OCI-LY7 (cell line): ENCODE measurements at regions not wholly inside any gene's neighbourhood (a gene's known extent, or its start where the extent isn't known, plus 50 kb on each side); places are given as distances from the start of the nearest gene placed in this dataset.

ENCODE experiments used
- BruUV-seq: library from RNA; stranded (reverse); fragments of 400-500 nt; replicated peaks from 2 replicates; lab custom pipeline; 2021; lab: Mats Ljungman, UMichigan
- CTCF ChIA-PET: fragments of 300-600 bp; sonication (Branson Sonifier 250); formaldehyde crosslinking; loops from one replicate; lab custom pipeline; 2022; ENCODE audit warnings: antibody characterized with exemption; ENCODE audit not compliant: unreplicated experiment; lab: Charles Lee
- POLR2A ChIA-PET: fragments of 300-600 bp; sonication (Branson Sonifier 250); formaldehyde crosslinking; loops from one replicate; lab custom pipeline; 2022; ENCODE audit warnings: antibody characterized with exemption; lab: Charles Lee
- DNase-seq: peaks from one replicate; pipeline ENCODE4 v3.0.0-alpha.2; 2015; ENCODE audit warnings: low spot score
- H2AFZ ChIP-seq: fragments of 200-600 bp; sonication (generic), shearing (Covaris generic); 2 replicates; pipeline ENCODE4 v1.6.1; 2014; ENCODE audit warnings: mild to moderate bottlenecking, antibody characterized with exemption, low read length, moderate library complexity
- H3K27ac ChIP-seq: fragments of 200-600 bp; sonication (generic); 2 replicates; pipeline ENCODE4 v1.5.1; 2014; ENCODE audit warnings: mixed run types, low read depth, mild to moderate bottlenecking, moderate library complexity, low read length, inconsistent platforms; ENCODE audit not compliant: poor library complexity, severe bottlenecking
- H3K36me3 ChIP-seq: fragments of 200-600 bp; sonication (generic); 2 replicates; pipeline ENCODE4 v1.6.1; 2014; ENCODE audit warnings: mild to moderate bottlenecking, antibody characterized with exemption, low read length, moderate library complexity, mixed read lengths; ENCODE audit not compliant: insufficient read depth
- H3K4me1 ChIP-seq: fragments of 200-600 bp; sonication (generic); 2 replicates; pipeline ENCODE4 v1.5.1; 2014; ENCODE audit warnings: mild to moderate bottlenecking, low read length; ENCODE audit not compliant: insufficient read depth, poor library complexity, severe bottlenecking
- H3K4me2 ChIP-seq: fragments of 200-600 bp; sonication (generic); 2 replicates; pipeline ENCODE4 v1.6.1; 2014; ENCODE audit warnings: mild to moderate bottlenecking, low read length
- H3K4me3 ChIP-seq: fragments of 200-600 bp; sonication (generic); 2 replicates; pipeline ENCODE4 v1.5.1; 2014; ENCODE audit warnings: mild to moderate bottlenecking, low read depth, low read length; ENCODE audit not compliant: poor library complexity, severe bottlenecking
- H3K79me2 ChIP-seq: fragments of 200-600 bp; sonication (generic); 2 replicates; pipeline ENCODE4 v1.6.1; 2016; ENCODE audit warnings: low read depth, mild to moderate bottlenecking, low read length, moderate library complexity, mixed read lengths; ENCODE audit not compliant: insufficient read depth
- H3K9me2 ChIP-seq: fragments of 200-600 bp; sonication (generic); 2 replicates; pipeline ENCODE4 v1.6.1; 2016; ENCODE audit warnings: mild to moderate bottlenecking, low read length, mixed read lengths; ENCODE audit not compliant: insufficient read depth
- H3K9me3 ChIP-seq: fragments of 200-600 bp; sonication (generic); 2 replicates; pipeline ENCODE4 v1.6.1; 2014; ENCODE audit warnings: mild to moderate bottlenecking, mixed run types, low read length, mixed read lengths
- H4K20me1 ChIP-seq: fragments of 200-600 bp; sonication (generic); 2 replicates; pipeline ENCODE4 v1.6.1; 2014; ENCODE audit warnings: mild to moderate bottlenecking, antibody characterized with exemption, low read length, moderate library complexity, mixed read lengths; ENCODE audit not compliant: insufficient read depth
- CTCF ChIP-seq: fragments of 200-600 bp; sonication (generic); conservative IDR thresholded peaks from 2 replicates; pipeline ENCODE4 v1.5.1; 2014; ENCODE audit warnings: mild to moderate bottlenecking, antibody characterized with exemption, low read length, moderate library complexity, mixed read lengths
- EZH2phosphoT487 ChIP-seq: fragments of 200-600 bp; sonication (generic); IDR thresholded peaks from 2 replicates; pipeline ENCODE4 v1.6.1; 2018; ENCODE audit warnings: low read depth, borderline replicate concordance, mild to moderate bottlenecking, mixed run types, antibody characterized with exemption, low read length, moderate library complexity, mixed read lengths
- intact Hi-C: fragments of 100-400 bp; cut with micrococcal nuclease; formaldehyde crosslinking; loops from one replicate; pipeline ENCODE4 v1.10.0; 2022; ENCODE audit not compliant: unreplicated experiment

DNA sequence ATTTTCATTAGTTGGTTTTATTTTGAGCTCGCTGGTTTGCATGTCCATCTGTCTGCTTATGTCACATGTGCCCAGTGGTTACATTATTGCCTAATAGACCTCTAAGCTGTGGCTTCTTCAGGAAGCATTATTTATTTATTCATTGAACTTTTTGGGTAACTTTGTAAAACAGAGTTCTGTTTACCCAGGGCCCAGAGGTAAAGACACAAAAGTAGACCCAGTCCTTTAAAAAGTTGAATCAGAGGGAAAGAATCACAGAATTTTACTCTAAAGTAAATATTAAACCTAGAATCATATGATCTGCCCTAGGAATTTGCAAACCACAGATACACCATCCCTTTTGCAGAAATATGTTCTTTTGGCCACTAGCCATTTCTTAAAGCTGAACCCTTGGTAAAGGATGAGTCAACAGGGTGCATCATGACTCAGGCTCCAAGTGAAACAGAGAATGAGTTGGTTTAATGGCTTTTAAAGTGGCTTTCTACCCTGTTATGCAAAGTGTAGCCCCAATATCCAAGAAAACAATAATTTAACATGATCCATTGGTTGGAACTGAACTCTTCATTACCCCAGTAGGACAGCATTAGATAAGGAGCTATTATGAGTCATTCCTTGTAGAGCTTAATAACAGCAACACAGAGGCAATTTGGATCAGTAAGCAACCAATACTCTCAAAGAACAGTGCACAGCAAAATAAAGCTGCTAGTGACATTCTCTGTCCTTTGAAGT lies 236.3 kb downstream of the KCNJ2 start:
- no peak overlapping the region for H3K4me2 ChIP-seq
- intact Hi-C loops: no loop called here
- POLR2A ChIA-PET: interaction anchor here (0.7 kb wide), 1 partner anchor 29 kb away, joined by 3 read pairs; no protein-coding TSS in a partner anchor
- no peak overlapping the region for H3K4me3 ChIP-seq
- no peak overlapping the region for H3K27ac ChIP-seq
- H3K36me3 ChIP-seq: no peaks in the 10 kb centered on the region
- BruUV-seq: no TSS peak
- H3K79me2 ChIP-seq: no peaks in the 10 kb centered on the region
- H3K9me3 ChIP-seq: no peaks in the 10 kb centered on the region
- TF ChIP-seq EZH2phosphoT487 (no peak), CTCF (no peak)
- no peak for DNase-seq
- CTCF ChIA-PET: no interaction called here
- H3K9me2 ChIP-seq: no peaks in the 10 kb centered on the region
- no peaks in the 10 kb centered on the region for H3K4me1 ChIP-seq
- H2AFZ ChIP-seq: no peak overlapping the region
- H4K20me1 ChIP-seq: no peaks in the 10 kb centered on the region

DNA sequence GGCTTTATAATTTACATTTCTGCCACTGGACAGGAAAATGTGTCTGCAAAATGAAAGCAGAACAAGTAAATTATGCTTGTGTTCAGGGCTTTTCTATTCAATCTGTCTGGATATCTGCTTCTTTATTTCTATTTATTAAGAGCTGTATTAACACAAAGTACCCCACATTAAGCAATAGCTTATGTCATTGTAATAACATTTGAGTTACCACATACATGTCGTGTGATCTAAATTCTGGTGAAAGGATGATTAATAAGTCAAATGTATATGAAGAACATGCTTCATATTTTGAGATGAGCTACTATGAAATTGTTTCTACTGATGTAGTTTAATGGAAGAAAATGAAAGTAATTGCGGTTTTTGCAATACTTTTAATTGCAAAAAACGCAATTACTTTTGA lies 238.2 kb downstream of the KCNJ2 start:
- H2AFZ ChIP-seq: no peak overlapping the region
- no peak for DNase-seq

More for the DNA sequence above, 238.2 kb downstream of the KCNJ2 start:
- no peaks in the 10 kb centered on the region for H3K9me2 ChIP-seq
- no peak overlapping the region for H3K27ac ChIP-seq
- ChIA-PET CTCF (no interaction called here), POLR2A (interaction anchor here (0.8 kb wide), 1 partner anchor 44 kb away, joined by 3 read pairs; no protein-coding TSS in a partner anchor)
- TF ChIP-seq CTCF (no peak), EZH2phosphoT487 (no peak)
- H3K4me2 ChIP-seq: no peak overlapping the region
- no peaks in the 10 kb centered on the region for H3K36me3 ChIP-seq
- no peaks in the 10 kb centered on the region for H3K9me3 ChIP-seq
- intact Hi-C loops: no loop called here
- no peaks in the 10 kb centered on the region for H3K4me1 ChIP-seq
- no peaks in the 10 kb centered on the region for H3K79me2 ChIP-seq
- no TSS peak for BruUV-seq
- H3K4me3 ChIP-seq: no peak overlapping the region
- no peaks in the 10 kb centered on the region for H4K20me1 ChIP-seq
